PC-9 (cell line): ENCODE measurements at regions not wholly inside any gene's neighbourhood (a gene's known extent, or its start where the extent isn't known, plus 50 kb on each side); places are given as distances from the start of the nearest gene placed in this dataset.

Source experiments
- CTCF ChIP-seq: fragments of 200-600 bp; sonication (generic); conservative IDR thresholded peaks from 2 replicates; pipeline ENCODE4 v1.6.1; 2017; ENCODE audit warnings: mixed run types, antibody characterized with exemption, mild to moderate bottlenecking, moderate library complexity
- EZH2 ChIP-seq: fragments of 200-600 bp; sonication (generic); IDR thresholded peaks from 2 replicates; pipeline ENCODE4 v1.8.0; 2017; ENCODE audit warnings: antibody characterized with exemption, low read depth

- TF ChIP-seq CTCF (no peak), EZH2 (no peak)
These were observed 1570.5 kb upstream of the NUDT12 start for GRCh38 chr5:105133087-105133486.
